SK-N-MC (cell line): ENCODE measurements at regions not wholly inside any gene's neighbourhood (a gene's known extent, or its start where the extent isn't known, plus 50 kb on each side); places are given as distances from the start of the nearest gene placed in this dataset.

Experiments used
- EZH2 ChIP-seq: fragments of 200-600 bp; sonication (generic); IDR thresholded peaks from one replicate; pipeline ENCODE4 v1.6.1; 2017; ENCODE audit warnings: antibody characterized with exemption
- POLR2AphosphoS5 ChIP-seq: IDR thresholded peaks from 2 replicates; pipeline ENCODE4 v1.6.1; 2012; ENCODE audit warnings: mild to moderate bottlenecking, low read depth, low read length, borderline replicate concordance

DNA sequence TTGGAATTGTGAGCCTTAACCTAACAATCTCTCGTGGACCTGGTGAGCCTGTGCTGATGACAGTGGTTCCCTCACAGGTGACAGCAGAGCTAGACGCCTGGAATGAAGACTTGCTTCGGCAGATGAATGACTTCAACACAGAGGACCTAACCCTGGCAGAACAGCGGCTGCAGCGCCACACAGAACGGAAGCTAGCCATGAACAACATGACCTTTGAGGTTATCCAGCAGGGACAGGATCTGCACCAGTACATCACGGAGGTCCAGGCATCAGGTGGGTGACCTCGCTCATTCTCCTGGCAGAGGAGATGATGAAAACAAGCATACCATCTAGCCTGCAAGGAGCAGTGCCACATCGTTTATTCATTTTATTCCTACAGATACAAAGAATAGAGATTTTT is 316.9 kb upstream of the UMPS start:
- TF ChIP-seq EZH2 (no peak), POLR2AphosphoS5 (no peak)
